ENCODE measurements at regions not wholly inside any gene's neighbourhood (a gene's known extent, or its start where the extent isn't known, plus 50 kb on each side); places are given as distances from the start of the nearest gene placed in this dataset.

DNA sequence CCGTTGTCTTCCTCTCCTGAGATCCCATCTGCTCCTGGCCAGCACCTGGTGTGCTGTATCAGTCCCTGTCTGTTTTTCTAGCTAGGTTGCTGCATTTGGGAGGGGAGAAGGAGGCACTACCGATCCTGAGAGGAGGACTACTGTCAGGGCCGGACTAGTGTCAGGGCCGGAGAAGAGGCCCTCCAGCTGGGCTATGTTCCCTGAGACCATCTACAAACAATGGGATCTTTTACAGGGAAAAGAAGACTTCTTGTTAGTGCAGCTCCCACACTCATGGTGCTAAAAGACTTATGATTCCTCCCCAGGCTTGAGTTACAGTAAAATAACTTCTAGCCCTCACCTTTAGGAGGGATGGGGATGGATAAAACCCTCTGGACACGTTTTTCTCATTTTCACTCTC, 141.0 kb upstream of the TNR start:
- no peak for DNase-seq (ENCODE audit: low spot score)
- Histone ChIP-seq H3K4me3 (no peak overlapping the region), H3K9me3 (no peaks in the 10 kb centered on the region), H3K4me1 (replicated peaks) (no peaks in the 10 kb centered on the region), H3K27ac (no peak overlapping the region), H3K27me3 (replicated peaks; ENCODE audit: insufficient read depth) (no peaks in the 10 kb centered on the region), H3K36me3 (no peaks in the 10 kb centered on the region)
- TF ChIP-seq POLR2A (IDR thresholded peaks at IDR 0.05): no peak
- no peak for TF ChIP-seq POLR2AphosphoS5 (IDR thresholded peaks at IDR 0.05)
- TF ChIP-seq CTCF (IDR thresholded peaks at IDR 0.05): no peak
- intact Hi-C loops (cut with DNase I): loop anchor here (10.0 kb wide), 2 partner anchors 400 to 730 kb away; no protein-coding TSS in a partner anchor
- 56% methylated on average over 5 of the region's 5 CpGs for WGBS

DNA sequence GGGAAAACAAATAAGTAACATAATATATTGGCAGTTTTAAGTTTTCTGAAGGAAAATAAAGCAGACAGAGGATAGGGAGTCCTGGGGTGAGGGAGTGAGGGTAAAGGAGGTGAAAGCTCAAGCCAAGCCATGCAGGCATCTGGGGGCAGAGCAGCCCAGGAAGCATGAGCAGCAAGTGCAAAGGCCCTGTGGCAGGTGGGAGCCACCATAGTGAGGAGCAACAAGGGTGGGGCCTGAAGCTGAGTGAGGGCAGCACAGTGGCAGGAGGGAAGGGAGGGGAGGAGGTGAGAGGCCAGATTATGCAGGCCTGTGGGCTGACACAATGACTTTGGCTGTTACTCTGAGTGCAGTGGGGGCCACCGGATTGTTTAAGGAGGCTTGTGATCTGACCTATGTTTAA, 138.8 kb upstream of the TNR start:
- TF ChIP-seq CTCF (IDR thresholded peaks at IDR 0.05) (no peak), POLR2AphosphoS5 (IDR thresholded peaks at IDR 0.05) (no peak), POLR2A (IDR thresholded peaks at IDR 0.05) (no peak)
- Histone ChIP-seq H3K27ac (no peak overlapping the region), H3K4me1 (replicated peaks) (no peaks in the 10 kb centered on the region), H3K36me3 (no peaks in the 10 kb centered on the region), H3K27me3 (replicated peaks; ENCODE audit: insufficient read depth) (no peaks in the 10 kb centered on the region), H3K9me3 (no peaks in the 10 kb centered on the region), H3K4me3 (no peak overlapping the region)
- intact Hi-C loops (cut with DNase I): loop anchor here (10.0 kb wide), 2 partner anchors 397 to 727 kb away; no protein-coding TSS in a partner anchor
- DNase-seq (ENCODE audit: low spot score): no peak
- whole genome bisulfite sequencing: 89% methylated on average over 1 of the region's 1 CpG

- Histone ChIP-seq H3K4me3 (no peak overlapping the region), H3K36me3 (no peaks in the 10 kb centered on the region), H3K27me3 (replicated peaks; ENCODE audit: insufficient read depth) (no peaks in the 10 kb centered on the region), H3K27ac (no peak overlapping the region), H3K4me1 (replicated peaks) (no peaks in the 10 kb centered on the region), H3K9me3 (no peaks in the 10 kb centered on the region)
- intact Hi-C loops (cut with DNase I): loop anchor here (10.0 kb wide), 2 partner anchors 397 to 727 kb away; no protein-coding TSS in a partner anchor
- TF ChIP-seq POLR2AphosphoS5 (IDR thresholded peaks at IDR 0.05): no peak
- no peak for TF ChIP-seq CTCF (IDR thresholded peaks at IDR 0.05)
- no peak for TF ChIP-seq POLR2A (IDR thresholded peaks at IDR 0.05)
- 39% methylated on average over 8 of the region's 8 CpGs for WGBS
- no peak for DNase-seq (ENCODE audit: low spot score)
These were observed 138.0 kb upstream of the TNR start for GRCh38 chr1:175881246-175881976.

- Histone ChIP-seq H3K4me1 (replicated peaks) (no peaks in the 10 kb centered on the region), H3K27me3 (replicated peaks; ENCODE audit: insufficient read depth) (no peaks in the 10 kb centered on the region), H3K27ac (no peak overlapping the region), H3K4me3 (no peak overlapping the region), H3K36me3 (no peaks in the 10 kb centered on the region), H3K9me3 (no peaks in the 10 kb centered on the region)
- no peak for TF ChIP-seq POLR2A (IDR thresholded peaks at IDR 0.05)
- no peak for TF ChIP-seq POLR2AphosphoS5 (IDR thresholded peaks at IDR 0.05)
- TF ChIP-seq CTCF (IDR thresholded peaks at IDR 0.05): no peak
- WGBS: 83% methylated on average over 8 of the region's 8 CpGs
- intact Hi-C loops (cut with DNase I): no loop called here
- DNase-seq (ENCODE audit: low spot score): no peak
These were observed 135.4 kb upstream of the TNR start for GRCh38 chr1:175878775-175879174.

Measured in prostate gland (tissue), 2 donors.